IPS DF 6.9 (cell line): ENCODE measurements at regions not wholly inside any gene's neighbourhood (a gene's known extent, or its start where the extent isn't known, plus 50 kb on each side); places are given as distances from the start of the nearest gene placed in this dataset.

Source experiments
- DNase-seq: peaks from one replicate; pipeline ENCODE4 v3.0.0-alpha.2; 2013; ENCODE audit warnings: low read depth, low spot score
- H3K27ac ChIP-seq: one replicate; pipeline ENCODE4 v1.5.1; 2013; ENCODE audit warnings: low read length, control low read depth
- H3K27me3 ChIP-seq: 2 replicates; pipeline ENCODE4 v1.6.1; 2013; ENCODE audit warnings: mild to moderate bottlenecking, low read length; ENCODE audit not compliant: control insufficient read depth, insufficient read depth
- H3K36me3 ChIP-seq: 2 replicates; pipeline ENCODE4 v1.6.1; 2013; ENCODE audit warnings: low read length; ENCODE audit not compliant: control insufficient read depth, insufficient read depth
- H3K4me1 ChIP-seq: 2 replicates; pipeline ENCODE4 v1.6.1; 2013; ENCODE audit warnings: low read length; ENCODE audit not compliant: control insufficient read depth, insufficient read depth
- H3K4me3 ChIP-seq: 2 replicates; pipeline ENCODE4 v1.5.1; 2013; ENCODE audit warnings: mild to moderate bottlenecking, low read length
- H3K9me3 ChIP-seq: 2 replicates; pipeline ENCODE4 v1.6.1; 2013; ENCODE audit warnings: low read length, inconsistent platforms; ENCODE audit not compliant: control insufficient read depth, insufficient read depth
- WGBS: extraction: QIAGEN DNeasy Blood & Tissue Kit; methylation state at CpG from one replicate; pipeline ENCODE4 v1.1.7; 2013; ENCODE audit warnings: mixed read lengths, missing lambda C conversion rate; ENCODE audit not compliant: insufficient read length, insufficient coverage; 5-methylcytosine and 5-hydroxymethylcytosine counted together

- Histone ChIP-seq H3K36me3 (no peaks in the 10 kb centered on the region), H3K9me3 (no peaks in the 10 kb centered on the region; the same call in 1 of the 2 replicates), H3K27me3 (no peaks in the 10 kb centered on the region), H3K4me1 (no peaks in the 10 kb centered on the region), H3K27ac (no peak overlapping the region), H3K4me3 (no peak overlapping the region)
- WGBS, result no CpG with 5 or more reads among the region's 1 CpG
- no peak for DNase-seq
These were observed 933.8 kb downstream of the REEP3 start for GRCh38 chr10:64454962-64455361.

- no peak overlapping the region for H3K4me3 ChIP-seq
- H3K27me3 ChIP-seq, result no peaks in the 10 kb centered on the region
- no CpG with 5 or more reads among the region's 1 CpG for WGBS
- DNase-seq, result no peak
- no peak overlapping the region for H3K27ac ChIP-seq
- H3K9me3 ChIP-seq, result no peaks in the 10 kb centered on the region; the same call in 1 of the 2 replicates
- no peaks in the 10 kb centered on the region for H3K4me1 ChIP-seq
- H3K36me3 ChIP-seq, result no peaks in the 10 kb centered on the region
These were observed 937.1 kb downstream of the REEP3 start for GRCh38 chr10:64458306-64458705.

- no CpG with 5 or more reads among the region's 1 CpG for WGBS
- Histone ChIP-seq H3K9me3 (peaks cover 2% of the 10 kb centered on the region), H3K36me3 (no peaks in the 10 kb centered on the region), H3K27ac (no peak overlapping the region), H3K4me1 (no peaks in the 10 kb centered on the region), H3K27me3 (no peaks in the 10 kb centered on the region), H3K4me3 (no peak overlapping the region)
- no peak for DNase-seq
These were observed 942.2 kb downstream of the REEP3 start for GRCh38 chr10:64463406-64463805.

- no CpG with 5 or more reads among the region's 2 CpGs for WGBS
- Histone ChIP-seq H3K27me3 (no peaks in the 10 kb centered on the region), H3K4me3 (no peak overlapping the region), H3K4me1 (no peaks in the 10 kb centered on the region), H3K27ac (no peak overlapping the region), H3K9me3 (peaks cover 2% of the 10 kb centered on the region), H3K36me3 (no peaks in the 10 kb centered on the region)
- no peak for DNase-seq
These were observed 944.5 kb downstream of the REEP3 start for GRCh38 chr10:64465653-64466052.

GRCh38 chr10:64468219-64468618 is 947.0 kb downstream of the REEP3 start:
- DNase-seq, result no peak

GRCh38 chr10:64476506-64476905 is 955.3 kb downstream of the REEP3 start:
- no peaks in the 10 kb centered on the region for H3K9me3 ChIP-seq
- H3K4me3 ChIP-seq, result no peak overlapping the region
- H3K36me3 ChIP-seq, result no peaks in the 10 kb centered on the region
- no peak for DNase-seq
- H3K4me1 ChIP-seq, result no peaks in the 10 kb centered on the region
- H3K27me3 ChIP-seq, result no peaks in the 10 kb centered on the region
- H3K27ac ChIP-seq, result no peak overlapping the region

More at GRCh38 chr10:64468219-64468618, 947.0 kb downstream of the REEP3 start:
- WGBS, result no CpG with 5 or more reads among the region's 2 CpGs
- H3K36me3 ChIP-seq, result no peaks in the 10 kb centered on the region
- no peak overlapping the region for H3K4me3 ChIP-seq
- peaks cover 2% of the 10 kb centered on the region for H3K9me3 ChIP-seq
- no peaks in the 10 kb centered on the region for H3K27me3 ChIP-seq
- H3K4me1 ChIP-seq, result no peaks in the 10 kb centered on the region
- H3K27ac ChIP-seq, result no peak overlapping the region

- H3K27me3 ChIP-seq, result no peaks in the 10 kb centered on the region
- DNase-seq, result no peak
These were observed 956.6 kb downstream of the REEP3 start for GRCh38 chr10:64477791-64478190.

GRCh38 chr10:64484811-64485330 is 963.7 kb downstream of the REEP3 start:
- H3K27ac ChIP-seq, result no peak overlapping the region
- no peaks in the 10 kb centered on the region for H3K9me3 ChIP-seq
- H3K27me3 ChIP-seq, result no peaks in the 10 kb centered on the region
- H3K4me3 ChIP-seq, result no peak overlapping the region
- no peaks in the 10 kb centered on the region for H3K36me3 ChIP-seq
- H3K4me1 ChIP-seq, result no peaks in the 10 kb centered on the region
- DNase-seq, result no peak

More at GRCh38 chr10:64477791-64478190, 956.6 kb downstream of the REEP3 start:
- Histone ChIP-seq H3K27ac (no peak overlapping the region), H3K9me3 (no peaks in the 10 kb centered on the region), H3K4me3 (no peak overlapping the region), H3K36me3 (no peaks in the 10 kb centered on the region), H3K4me1 (no peaks in the 10 kb centered on the region)

- Histone ChIP-seq H3K4me3 (no peak overlapping the region), H3K4me1 (no peaks in the 10 kb centered on the region), H3K27ac (no peak overlapping the region), H3K27me3 (no peaks in the 10 kb centered on the region), H3K9me3 (no peaks in the 10 kb centered on the region), H3K36me3 (no peaks in the 10 kb centered on the region)
- DNase-seq, result no peak
- WGBS, result no CpG with 5 or more reads among the region's 2 CpGs
These were observed 964.9 kb downstream of the REEP3 start for GRCh38 chr10:64486149-64486548.

- no peaks in the 10 kb centered on the region for H3K36me3 ChIP-seq
- no peaks in the 10 kb centered on the region for H3K9me3 ChIP-seq
- DNase-seq, result no peak
- no peak overlapping the region for H3K27ac ChIP-seq
- no peak overlapping the region for H3K4me3 ChIP-seq
- no peaks in the 10 kb centered on the region for H3K27me3 ChIP-seq
- no peaks in the 10 kb centered on the region for H3K4me1 ChIP-seq
These were observed 965.7 kb downstream of the REEP3 start for GRCh38 chr10:64486901-64487300.

- no peaks in the 10 kb centered on the region for H3K27me3 ChIP-seq
- H3K36me3 ChIP-seq, result no peaks in the 10 kb centered on the region
- no peak overlapping the region for H3K4me3 ChIP-seq
- no peaks in the 10 kb centered on the region for H3K4me1 ChIP-seq
- DNase-seq, result no peak
- no peaks in the 10 kb centered on the region for H3K9me3 ChIP-seq
- H3K27ac ChIP-seq, result no peak overlapping the region
These were observed 973.7 kb downstream of the REEP3 start for GRCh38 chr10:64494901-64495300.
